Liver (tissue), 8 donors: ENCODE measurements at regions not wholly inside any gene's neighbourhood (a gene's known extent, or its start where the extent isn't known, plus 50 kb on each side); places are given as distances from the start of the nearest gene placed in this dataset.

Experiments used
- DNase-seq: peaks from one replicate; pipeline ENCODE4 v3.0.0-alpha.2; 2017; ENCODE audit warnings: low spot score
- H3K27ac ChIP-seq, 2 donors: one replicate each; pipeline ENCODE4 v1.7.0; 2013; ENCODE audit warnings: inconsistent platforms in 2 of 2, low read length in 2 of 2, control low read depth in 1 of 2, low read depth in 1 of 2, mild to moderate bottlenecking in 1 of 2
- H3K27me3 ChIP-seq, 4 donors: one replicate each; pipeline versions ENCODE4 v1.6.1 to v1.7.0; 2013; ENCODE audit warnings: low read length in 3 of 4, inconsistent platforms in 1 of 4, mild to moderate bottlenecking in 1 of 4, moderate library complexity in 1 of 4; ENCODE audit not compliant: control insufficient read depth in 4 of 4, insufficient read depth in 4 of 4
- H3K36me3 ChIP-seq, 4 donors: one replicate each; pipeline versions ENCODE4 v1.6.1 to v1.7.0; 2013; ENCODE audit warnings: low read length in 3 of 4, mild to moderate bottlenecking in 3 of 4, low read depth in 1 of 4, moderate library complexity in 1 of 4; ENCODE audit not compliant: control insufficient read depth in 4 of 4, insufficient read depth in 3 of 4
- H3K4me1 ChIP-seq, 4 donors: one replicate each; pipeline versions ENCODE4 v1.6.1 to v1.7.0; 2013; ENCODE audit warnings: low read length in 3 of 4, mild to moderate bottlenecking in 3 of 4, moderate library complexity in 1 of 4; ENCODE audit not compliant: control insufficient read depth in 4 of 4, insufficient read depth in 4 of 4
- H3K4me3 ChIP-seq, 3 donors: one replicate each; pipeline versions ENCODE4 v1.6.1 to v1.7.0; 2013; ENCODE audit warnings: low read length in 3 of 3, control low read depth in 1 of 3, low read depth in 1 of 3, mild to moderate bottlenecking in 1 of 3
- H3K9ac ChIP-seq, 2 donors: one replicate each; pipeline ENCODE4 v1.7.0; 2013; ENCODE audit warnings: low read length in 2 of 2, mild to moderate bottlenecking in 2 of 2, moderate library complexity in 2 of 2, control low read depth in 1 of 2, low read depth in 1 of 2
- H3K9me3 ChIP-seq, 4 donors: one replicate each; pipeline versions ENCODE4 v1.6.1 to v1.7.0; 2013; ENCODE audit warnings: low read length in 3 of 4; ENCODE audit not compliant: control insufficient read depth in 4 of 4
- ATF3 ChIP-seq: IDR thresholded peaks from 2 replicates; pipeline ENCODE4 v1.6.1; 2016; ENCODE audit warnings: antibody characterized with exemption
- CTCF ChIP-seq: fragments of 150-350 bp; IDR thresholded peaks from 2 replicates; pipeline ENCODE4 v1.5.1; 2017; ENCODE audit warnings: improper control_type of control experiment, low read depth, low read length; ENCODE audit not compliant: missing input control
- EGR1 ChIP-seq, 2 donors: IDR thresholded peaks; 2 replicates each; pipeline ENCODE4 v1.6.1; 2016 to 2018; ENCODE audit warnings: antibody characterized with exemption in 2 of 2, low read depth in 2 of 2
- FOXA1 ChIP-seq: IDR thresholded peaks from 2 replicates; pipeline ENCODE4 v1.6.1; 2016; ENCODE audit warnings: antibody characterized with exemption
- FOXA2 ChIP-seq: IDR thresholded peaks from 2 replicates; pipeline ENCODE4 v1.6.1; 2016; ENCODE audit warnings: antibody characterized with exemption
- GABPA ChIP-seq, 2 donors: IDR thresholded peaks in 1 of 2; conservative IDR thresholded peaks in 1 of 2; 2 replicates each; pipeline ENCODE4 v1.6.1; 2016; ENCODE audit warnings: antibody characterized with exemption in 2 of 2, mild to moderate bottlenecking in 1 of 2, moderate library complexity in 1 of 2
- HNF4G ChIP-seq: IDR thresholded peaks from 2 replicates; pipeline ENCODE4 v1.6.1; 2016; ENCODE audit warnings: antibody characterized with exemption
- JUND ChIP-seq, 2 donors: IDR thresholded peaks; 2 replicates each; pipeline ENCODE4 v1.6.1; 2016; ENCODE audit warnings: antibody characterized with exemption in 2 of 2
- MAX ChIP-seq: IDR thresholded peaks from 2 replicates; pipeline ENCODE4 v1.6.1; 2016; ENCODE audit warnings: antibody characterized with exemption
- NR2F2 ChIP-seq: IDR thresholded peaks from 2 replicates; pipeline ENCODE4 v1.6.1; 2016; ENCODE audit warnings: antibody characterized with exemption
- RAD21 ChIP-seq, 2 donors: IDR thresholded peaks; 2 replicates each; pipeline ENCODE4 v1.6.1; 2016; ENCODE audit warnings: antibody characterized with exemption in 2 of 2, mild to moderate bottlenecking in 2 of 2
- REST ChIP-seq: IDR thresholded peaks from 2 replicates; pipeline ENCODE4 v1.6.1; 2016; ENCODE audit warnings: antibody characterized with exemption, mild to moderate bottlenecking
- RXRA ChIP-seq, 2 donors: IDR thresholded peaks; 2 replicates each; pipeline ENCODE4 v1.6.1; 2017 to 2018; ENCODE audit warnings: antibody characterized with exemption in 2 of 2, mild to moderate bottlenecking in 1 of 2
- SP1 ChIP-seq: IDR thresholded peaks from 2 replicates; pipeline ENCODE4 v1.6.1; 2018; ENCODE audit warnings: antibody characterized with exemption, mild to moderate bottlenecking
- YY1 ChIP-seq: IDR thresholded peaks from 2 replicates; pipeline ENCODE4 v1.6.1; 2016; ENCODE audit warnings: antibody characterized with exemption, mild to moderate bottlenecking
- ZBTB33 ChIP-seq: IDR thresholded peaks from 2 replicates; pipeline ENCODE4 v1.6.1; 2016; ENCODE audit warnings: antibody characterized with exemption
- WGBS: extraction: QIAGEN DNeasy Blood & Tissue Kit; methylation state at CpG from one replicate; pipeline ENCODE4 v1.1.7; 2013; 5-methylcytosine and 5-hydroxymethylcytosine counted together
- donor health status: healthy.
- donor health status: healthy.
- donor health status: healthy.
- donor health status: healthy.
- donor health status: healthy.

GRCh38 chr1:191648939-191649338 is 509.3 kb upstream of the RGS18 start:
- Histone ChIP-seq H3K36me3 (no peaks in the 10 kb centered on the region), H3K27me3 (no peaks in the 10 kb centered on the region), H3K9me3 (no peaks in the 10 kb centered on the region), H3K27ac (no peak overlapping the region), H3K4me1 (no peaks in the 10 kb centered on the region), H3K4me3 (no peak overlapping the region), H3K9ac (no peak overlapping the region)
- 78% methylated on average over 2 of the region's 2 CpGs for WGBS
- DNase-seq: no peak
- no peak for TF ChIP-seq ZBTB33
- no peak for TF ChIP-seq RAD21 (IDR thresholded peaks at IDR 0.05)
- TF ChIP-seq HNF4G: no peak
- no peak for TF ChIP-seq NR2F2
- no peak for TF ChIP-seq ATF3
- no peak for TF ChIP-seq REST
- no peak for TF ChIP-seq FOXA1
- TF ChIP-seq SP1: no peak
- no peak for TF ChIP-seq JUND (IDR thresholded peaks at IDR 0.05)
- TF ChIP-seq EGR1 (IDR thresholded peaks at IDR 0.05; ENCODE audit: low read depth in 2 of 2): no peak
- TF ChIP-seq MAX: no peak
- no peak for TF ChIP-seq YY1
- TF ChIP-seq FOXA2: no peak
- TF ChIP-seq CTCF: no peak
- no peak for TF ChIP-seq RXRA (IDR thresholded peaks at IDR 0.05)
- no peak for TF ChIP-seq GABPA (IDR thresholded peaks at IDR 0.05 in 1 of 2, conservative IDR thresholded peaks at IDR 0.05 in 1 of 2)

GRCh38 chr1:191662051-191662450 is 496.2 kb upstream of the RGS18 start:
- TF ChIP-seq REST (no peak), FOXA2 (no peak), ATF3 (no peak), CTCF (no peak), FOXA1 (no peak), HNF4G (no peak), SP1 (no peak)
- Histone ChIP-seq H3K9me3 (no peaks in the 10 kb centered on the region), H3K36me3 (no peaks in the 10 kb centered on the region), H3K9ac (no peak overlapping the region), H3K27ac (no peak overlapping the region), H3K27me3 (no peaks in the 10 kb centered on the region), H3K4me3 (no peak overlapping the region), H3K4me1 (no peaks in the 10 kb centered on the region)
- DNase-seq: no peak
- WGBS: 89% methylated on average over 1 of the region's 1 CpG
